CD4-positive, alpha-beta T cell (primary cell): ENCODE measurements at regions not wholly inside any gene's neighbourhood (a gene's known extent, or its start where the extent isn't known, plus 50 kb on each side); places are given as distances from the start of the nearest gene placed in this dataset.

ENCODE experiments used
- ATAC-seq: fragments of 200-7000 bp; cut with Tn5 transposase; one replicate; pipeline ENCODE4 v1.10.0; 2022; ENCODE audit warnings: mild to moderate bottlenecking; ENCODE audit not compliant: poor library complexity
- CTCF ChIA-PET: fragments of 350-600 bp; sonication (Branson Sonifier 250); formaldehyde crosslinking; loops from one replicate; lab custom pipeline; 2021; ENCODE audit warnings: antibody characterized with exemption, inconsistent platforms; lab: Charles Lee
- POLR2A ChIA-PET: fragments of 350-600 bp; sonication (Branson Sonifier 250); formaldehyde crosslinking; loops from one replicate; lab custom pipeline; 2021; ENCODE audit warnings: antibody characterized with exemption, inconsistent platforms; lab: Charles Lee
- DNase-seq, 14 experiments: peaks; one replicate each; pipeline ENCODE4 v3.0.0-alpha.2; 2013 to 2020; ENCODE audit warnings: mixed read lengths in 2 of 14
- H3K27ac ChIP-seq, 2 donors: one replicate each; pipeline versions ENCODE4 v1.5.1 to v1.7.0; 2013; ENCODE audit warnings: low read length in 2 of 2, low read depth in 1 of 2, mild to moderate bottlenecking in 1 of 2
- H3K27me3 ChIP-seq, 2 experiments: 1 replicate in 1 of 2; 2 replicates in 1 of 2; pipeline versions ENCODE4 v1.6.1 to v1.7.0; 2013; ENCODE audit warnings: low read length in 2 of 2, control low read depth in 1 of 2, mild to moderate bottlenecking in 1 of 2, moderate library complexity in 1 of 2; ENCODE audit not compliant: insufficient read depth in 2 of 2, control insufficient read depth in 1 of 2
- H3K36me3 ChIP-seq: one replicate; pipeline ENCODE4 v1.6.1; 2013; ENCODE audit warnings: low read length, control low read depth; ENCODE audit not compliant: insufficient read depth
- H3K4me1 ChIP-seq: one replicate; pipeline ENCODE4 v1.6.1; 2013; ENCODE audit warnings: low read length, control low read depth; ENCODE audit not compliant: insufficient read depth
- H3K4me3 ChIP-seq: one replicate; pipeline ENCODE4 v1.5.1; 2013; ENCODE audit warnings: mild to moderate bottlenecking, low read length, moderate library complexity
- H3K9me3 ChIP-seq, 2 experiments: 1 replicate in 1 of 2; 2 replicates in 1 of 2; pipeline versions ENCODE4 v1.6.1 to v1.7.0; 2013; ENCODE audit warnings: low read length in 2 of 2, mild to moderate bottlenecking in 2 of 2, control low read depth in 1 of 2, moderate library complexity in 1 of 2; ENCODE audit not compliant: control insufficient read depth in 1 of 2, insufficient read depth in 1 of 2
- H3K27ac Mint-ChIP-seq: one replicate; pipeline ENCODE4 v1.8.0; 2020; ENCODE audit warnings: mixed read lengths
- H3K27me3 Mint-ChIP-seq: one replicate; pipeline ENCODE4 v1.8.0; 2021; ENCODE audit warnings: mixed read lengths
- H3K36me3 Mint-ChIP-seq: one replicate; pipeline ENCODE4 v1.8.0; 2021; ENCODE audit warnings: low read depth, mixed read lengths
- H3K4me1 Mint-ChIP-seq: one replicate; pipeline ENCODE4 v1.8.0; 2021; ENCODE audit warnings: low read depth, mixed read lengths
- H3K4me3 Mint-ChIP-seq: one replicate; pipeline ENCODE4 v1.8.0; 2020; ENCODE audit warnings: mild to moderate bottlenecking, mixed read lengths
- H3K9me3 Mint-ChIP-seq: one replicate; pipeline ENCODE4 v1.8.0; 2020; ENCODE audit warnings: mixed read lengths
- intact Hi-C, 2 experiments: fragments of 100-400 bp; cut with DNase I in 1 of 2; cut with micrococcal nuclease in 1 of 2; formaldehyde crosslinking; loops; one replicate each; pipeline versions ENCODE4 v1.15.1 to v1.9.0; 2023 to 2025; cut with DNase I, micrococcal nuclease
- TF ChIP-seq, protein P1 (sequence below): fragments of 200-600 bp; IDR thresholded peaks from one replicate; pipeline ENCODE4 v1.8.0; 2022; ENCODE audit warnings: antibody characterized with exemption, mild to moderate bottlenecking

DNA sequence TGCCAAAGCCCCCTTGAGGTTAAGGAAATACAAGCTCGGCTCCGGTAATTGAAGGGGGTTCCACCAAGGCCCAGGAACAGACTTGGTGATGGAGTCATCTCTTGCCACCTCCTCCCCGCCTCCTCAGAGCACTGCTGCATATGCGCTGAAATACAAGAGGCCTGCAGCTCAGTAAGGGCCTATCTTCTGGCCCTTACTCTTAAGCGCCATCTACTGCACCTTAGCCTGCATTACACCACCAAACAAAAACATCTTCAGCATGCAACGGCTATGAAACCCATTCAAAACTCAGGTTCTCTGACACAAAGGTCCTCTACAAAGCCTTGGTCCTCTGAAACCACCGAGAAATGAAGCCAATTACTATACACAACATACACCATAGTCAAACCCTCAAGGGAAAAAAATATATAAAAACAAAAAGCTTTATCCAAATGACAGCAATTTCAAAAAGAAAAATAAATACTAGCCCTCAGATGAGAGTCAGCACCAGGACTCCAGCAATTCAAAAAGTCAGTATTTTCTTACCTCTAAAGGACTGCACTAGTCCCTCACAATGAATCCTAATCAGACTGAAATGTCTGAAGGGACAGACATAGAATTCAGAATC is 176.8 kb upstream of the TBX20 start:
- H3K27me3 Mint-ChIP-seq: peaks cover 10% of the 10 kb centered on the region
- peaks cover 5% of the 10 kb centered on the region for H3K9me3 Mint-ChIP-seq
- no peaks in the 10 kb centered on the region for H3K27me3 ChIP-seq
- DNase-seq: no peak
- ChIA-PET CTCF (no interaction called here), POLR2A (no interaction called here)
- H3K27ac ChIP-seq: no peak overlapping the region
- H3K9me3 ChIP-seq: peaks cover 0 to 3% of the 10 kb centered on the region in 2 experiments
- no peaks in the 10 kb centered on the region for H3K4me1 ChIP-seq
- H3K36me3 ChIP-seq: no peaks in the 10 kb centered on the region
- H3K27ac Mint-ChIP-seq: no peak overlapping the region
- no peak overlapping the region for H3K4me3 Mint-ChIP-seq
- no peak for ATAC-seq
- TF ChIP-seq, protein P1, sequence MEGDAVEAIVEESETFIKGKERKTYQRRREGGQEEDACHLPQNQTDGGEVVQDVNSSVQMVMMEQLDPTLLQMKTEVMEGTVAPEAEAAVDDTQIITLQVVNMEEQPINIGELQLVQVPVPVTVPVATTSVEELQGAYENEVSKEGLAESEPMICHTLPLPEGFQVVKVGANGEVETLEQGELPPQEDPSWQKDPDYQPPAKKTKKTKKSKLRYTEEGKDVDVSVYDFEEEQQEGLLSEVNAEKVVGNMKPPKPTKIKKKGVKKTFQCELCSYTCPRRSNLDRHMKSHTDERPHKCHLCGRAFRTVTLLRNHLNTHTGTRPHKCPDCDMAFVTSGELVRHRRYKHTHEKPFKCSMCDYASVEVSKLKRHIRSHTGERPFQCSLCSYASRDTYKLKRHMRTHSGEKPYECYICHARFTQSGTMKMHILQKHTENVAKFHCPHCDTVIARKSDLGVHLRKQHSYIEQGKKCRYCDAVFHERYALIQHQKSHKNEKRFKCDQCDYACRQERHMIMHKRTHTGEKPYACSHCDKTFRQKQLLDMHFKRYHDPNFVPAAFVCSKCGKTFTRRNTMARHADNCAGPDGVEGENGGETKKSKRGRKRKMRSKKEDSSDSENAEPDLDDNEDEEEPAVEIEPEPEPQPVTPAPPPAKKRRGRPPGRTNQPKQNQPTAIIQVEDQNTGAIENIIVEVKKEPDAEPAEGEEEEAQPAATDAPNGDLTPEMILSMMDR: no peak
- H3K36me3 Mint-ChIP-seq: no peaks in the 10 kb centered on the region
- intact Hi-C loops: no loop called here
- H3K4me3 ChIP-seq: no peak overlapping the region
- H3K4me1 Mint-ChIP-seq: no peaks in the 10 kb centered on the region

DNA sequence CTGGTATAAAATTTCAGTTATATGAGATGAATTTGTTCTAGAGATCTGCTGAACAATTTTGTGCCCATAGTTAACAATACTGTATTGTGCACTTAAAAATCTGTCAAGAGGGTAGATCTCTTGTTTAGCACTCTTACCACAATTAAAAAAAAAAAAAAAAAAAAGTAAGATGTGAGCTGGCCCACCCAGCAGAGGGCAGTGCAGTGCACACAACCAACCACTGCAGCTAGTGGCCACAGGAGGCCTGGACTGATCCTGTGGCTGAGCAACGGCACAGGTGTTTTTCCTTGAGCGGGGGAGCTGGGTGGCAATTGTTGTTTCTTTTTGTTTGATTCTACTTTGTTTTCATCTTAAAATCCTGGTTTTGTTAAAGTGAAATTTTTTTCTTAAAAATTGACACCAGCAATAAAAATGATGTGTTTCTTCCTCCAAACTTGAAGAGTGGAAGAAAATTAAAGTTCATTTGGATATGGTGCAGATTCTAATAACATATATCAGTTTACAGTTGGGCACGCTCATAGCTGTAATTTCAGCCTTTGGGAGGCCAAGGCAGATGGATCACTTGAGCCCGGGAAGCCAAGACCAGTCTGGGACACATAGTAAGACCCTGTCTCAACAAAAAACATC is 171.1 kb upstream of the TBX20 start:
- CTCF ChIA-PET: interaction anchor here (0.9 to 1.5 kb wide), 6 partner anchors 9 to 551 kb away, joined by 3 to 7 read pairs (median 4); no protein-coding TSS in a partner anchor
- Histone ChIP-seq H3K9me3 (no peaks in the 10 kb centered on the region), H3K36me3 (no peaks in the 10 kb centered on the region), H3K27me3 (peaks cover 0 to 5% of the 10 kb centered on the region in 2 experiments), H3K27ac (no peak overlapping the region), H3K4me3 (no peak overlapping the region), H3K4me1 (no peaks in the 10 kb centered on the region)
- Mint-ChIP-seq H3K4me3 (no peak overlapping the region), H3K36me3 (no peaks in the 10 kb centered on the region), H3K27me3 (peaks cover 37% of the 10 kb centered on the region), H3K4me1 (peaks cover 9% of the 10 kb centered on the region), H3K9me3 (peaks cover 2% of the 10 kb centered on the region), H3K27ac (no peak overlapping the region)
- DNase-seq: peak; percentile 17 to 78 (median 36)
- TF ChIP-seq, protein P1: peak; percentile 70
- intact Hi-C loops: loop anchor here (1.0 to 10.0 kb wide), 7 partner anchors 112 to 550 kb away; no protein-coding TSS in a partner anchor
- ATAC-seq: peak; percentile 76
- POLR2A ChIA-PET: no interaction called here

DNA sequence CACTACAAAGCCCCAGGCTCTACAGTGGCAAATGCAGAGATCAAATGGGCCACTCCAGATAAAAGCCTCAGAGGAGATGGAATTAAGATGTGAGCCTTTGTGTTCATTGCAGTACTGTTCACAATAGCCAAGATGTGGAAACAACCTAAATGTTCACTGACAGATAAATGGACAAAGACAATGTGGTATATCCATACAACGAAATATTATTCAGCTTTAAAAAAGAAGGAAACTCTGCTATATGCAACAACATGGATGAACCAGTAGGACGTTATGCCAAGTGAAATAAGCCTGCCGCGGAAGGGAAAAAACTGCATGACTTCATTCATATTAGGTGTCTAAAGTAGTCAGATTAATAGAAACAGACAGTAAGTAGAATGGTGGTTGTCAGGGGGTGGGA is 170.5 kb upstream of the TBX20 start:
- Histone ChIP-seq H3K27ac (no peak overlapping the region), H3K27me3 (peaks cover 2 to 5% of the 10 kb centered on the region in 2 experiments), H3K9me3 (no peaks in the 10 kb centered on the region), H3K4me1 (no peaks in the 10 kb centered on the region), H3K36me3 (no peaks in the 10 kb centered on the region), H3K4me3 (no peak overlapping the region)
- intact Hi-C loops: loop anchor here (2.0 to 10.0 kb wide), 4 partner anchors 112 to 550 kb away; no protein-coding TSS in a partner anchor
- H3K36me3 Mint-ChIP-seq: no peaks in the 10 kb centered on the region
- H3K27me3 Mint-ChIP-seq: peaks cover 39% of the 10 kb centered on the region
- no peak overlapping the region for H3K27ac Mint-ChIP-seq
- H3K9me3 Mint-ChIP-seq: peaks cover 2% of the 10 kb centered on the region
- no peak for ATAC-seq
- ChIA-PET CTCF (interaction anchor here (0.9 to 1.5 kb wide), 7 partner anchors 10 to 552 kb away, joined by 3 to 7 read pairs (median 4); no protein-coding TSS in a partner anchor), POLR2A (no interaction called here)
- TF ChIP-seq, protein P1: no peak
- DNase-seq: no peak
- no peak overlapping the region for H3K4me3 Mint-ChIP-seq
- H3K4me1 Mint-ChIP-seq: peaks cover 11% of the 10 kb centered on the region
